GM23338 (cell line): ENCODE measurements at regions not wholly inside any gene's neighbourhood (a gene's known extent, or its start where the extent isn't known, plus 50 kb on each side); places are given as distances from the start of the nearest gene placed in this dataset.

ENCODE experiments used
- ATAC-seq: fragments of 200-7000 bp; cut with Tn5 transposase; 3 replicates; pipeline ENCODE4 v1.9.1; 2020
- DNase-seq: peaks from one replicate; pipeline ENCODE4 v3.0.0-alpha.2; 2015; ENCODE audit warnings: low spot score
- H2AFZ ChIP-seq: fragments of 200-600 bp; sonication (generic); 2 replicates; pipeline ENCODE4 v1.8.0; 2016; ENCODE audit warnings: antibody characterized with exemption, mild to moderate bottlenecking, moderate library complexity
- H3F3A ChIP-seq: fragments of 200-600 bp; sonication (generic); replicated peaks from 2 replicates; pipeline ENCODE4 v1.8.0; 2017; ENCODE audit warnings: antibody characterized with exemption, mixed run types, low read depth
- H3K27ac ChIP-seq: fragments of 200-600 bp; sonication (generic); 2 replicates; pipeline ENCODE4 v1.6.1; 2016; ENCODE audit warnings: low read depth
- H3K27me3 ChIP-seq: fragments of 200-600 bp; sonication (generic); 2 replicates; pipeline ENCODE4 v1.8.0; 2016; ENCODE audit warnings: mild to moderate bottlenecking, mixed run types, moderate library complexity; ENCODE audit not compliant: insufficient read depth
- H3K36me3 ChIP-seq: fragments of 200-600 bp; sonication (generic); 2 replicates; pipeline ENCODE4 v1.8.0; 2016; ENCODE audit warnings: mild to moderate bottlenecking; ENCODE audit not compliant: insufficient read depth
- H3K4me1 ChIP-seq: fragments of 200-600 bp; sonication (generic); 2 replicates; pipeline ENCODE4 v1.8.0; 2016; ENCODE audit warnings: mild to moderate bottlenecking, moderate library complexity; ENCODE audit not compliant: insufficient read depth
- H3K4me2 ChIP-seq: fragments of 200-600 bp; sonication (generic); 2 replicates; pipeline ENCODE4 v1.7.1; 2017; ENCODE audit warnings: mixed run types
- H3K4me3 ChIP-seq: fragments of 200-600 bp; sonication (generic); 2 replicates; pipeline ENCODE4 v1.6.1; 2016; ENCODE audit warnings: mixed run types
- H3K79me2 ChIP-seq: fragments of 200-600 bp; sonication (generic); replicated peaks from 2 replicates; pipeline ENCODE4 v1.8.0; 2017; ENCODE audit warnings: mild to moderate bottlenecking; ENCODE audit not compliant: insufficient read depth
- H3K9me2 ChIP-seq: fragments of 200-600 bp; sonication (generic); 2 replicates; pipeline ENCODE4 v1.8.0; 2017; ENCODE audit not compliant: insufficient read depth
- H4K20me1 ChIP-seq: fragments of 200-600 bp; sonication (generic); replicated peaks from 2 replicates; pipeline ENCODE4 v1.8.0; 2017; ENCODE audit warnings: mild to moderate bottlenecking; ENCODE audit not compliant: insufficient read depth
- H3K27ac Mint-ChIP-seq: 2 replicates; pipeline ENCODE4 v1.8.0; 2020; ENCODE audit warnings: inconsistent platforms, mild to moderate bottlenecking, moderate library complexity, mixed read lengths
- H3K27me3 Mint-ChIP-seq: 3 replicates; pipeline ENCODE4 v1.8.0; 2022; ENCODE audit warnings: low read depth, mild to moderate bottlenecking, moderate library complexity, mixed read lengths, inconsistent platforms; ENCODE audit not compliant: insufficient read depth, poor library complexity
- H3K36me3 Mint-ChIP-seq: 3 replicates; pipeline ENCODE4 v1.8.0; 2021; ENCODE audit warnings: low read depth, mild to moderate bottlenecking, inconsistent platforms, moderate library complexity, mixed read lengths
- H3K4me1 Mint-ChIP-seq: 3 replicates; pipeline ENCODE4 v1.8.0; 2020; ENCODE audit warnings: mild to moderate bottlenecking, inconsistent platforms, mixed read lengths
- H3K4me3 Mint-ChIP-seq: 3 replicates; pipeline ENCODE4 v1.8.0; 2021; ENCODE audit warnings: moderate library complexity, mild to moderate bottlenecking, inconsistent platforms, mixed read lengths
- H3K9me3 Mint-ChIP-seq: 3 replicates; pipeline ENCODE4 v1.8.0; 2020; ENCODE audit warnings: moderate library complexity, mild to moderate bottlenecking, inconsistent platforms, mixed read lengths
- CREB1 ChIP-seq: fragments of 250-450 bp; sonication (Bioruptor Pico); IDR thresholded peaks from 2 replicates; pipeline ENCODE4 v1.5.0; 2020; ENCODE audit warnings: low read depth, mild to moderate bottlenecking, moderate library complexity
- EZH2phosphoT487 ChIP-seq: fragments of 200-600 bp; sonication (generic); IDR thresholded peaks from one replicate; pipeline ENCODE4 v1.8.1; 2018; ENCODE audit warnings: antibody characterized with exemption; ENCODE audit not compliant: unreplicated experiment
- JUNB ChIP-seq: IDR thresholded peaks from one replicate; pipeline ENCODE4 v1.6.1; 2016; ENCODE audit warnings: antibody characterized with exemption; ENCODE audit not compliant: unreplicated experiment
- STAT1 ChIP-seq: IDR thresholded peaks from one replicate; pipeline ENCODE4 v1.6.1; 2016; ENCODE audit warnings: antibody characterized with exemption; ENCODE audit not compliant: unreplicated experiment
- TF ChIP-seq, protein P1 (sequence below): fragments of 250-450 bp; sonication (Bioruptor Pico); IDR thresholded peaks from 2 replicates; pipeline ENCODE4 v1.5.0; 2020; ENCODE audit warnings: mild to moderate bottlenecking, moderate library complexity

DNA sequence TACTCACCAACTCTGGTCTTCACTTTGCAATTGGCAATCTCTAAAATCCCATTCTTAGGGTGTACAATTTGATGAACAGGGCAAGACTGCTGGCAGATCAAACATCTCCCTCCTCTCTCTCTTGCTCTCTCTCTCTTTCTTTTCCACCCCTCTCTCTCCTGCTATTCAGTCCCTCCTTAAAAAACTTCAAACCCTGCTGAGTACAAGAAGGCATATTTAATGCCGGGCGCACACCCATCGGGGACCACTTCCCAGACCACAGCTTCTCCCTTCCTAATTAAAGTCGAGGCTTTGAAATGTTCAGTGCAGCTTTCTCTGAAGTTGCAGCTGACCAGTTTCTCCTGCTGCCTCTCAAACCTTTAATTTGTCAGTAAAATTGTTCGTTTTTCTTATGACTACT lies 185.4 kb upstream of the CDH11 start:
- Histone ChIP-seq H3K4me3 (no peak overlapping the region), H3K79me2 (no peaks in the 10 kb centered on the region; the same call in 1 of the 2 replicates), H3K4me2 (no peak overlapping the region), H3K27me3 (no peaks in the 10 kb centered on the region), H3K27ac (no peak overlapping the region), H4K20me1 (no peaks in the 10 kb centered on the region), H2AFZ (no peak overlapping the region), H3K9me2 (no peaks in the 10 kb centered on the region), H3K4me1 (peaks cover 10% of the 10 kb centered on the region), H3F3A (no peaks in the 10 kb centered on the region), H3K36me3 (no peaks in the 10 kb centered on the region)
- peaks cover 13% of the 10 kb centered on the region for H3K4me1 Mint-ChIP-seq
- no peaks in the 10 kb centered on the region for H3K9me3 Mint-ChIP-seq
- no peaks in the 10 kb centered on the region for H3K36me3 Mint-ChIP-seq
- H3K27me3 Mint-ChIP-seq, result peaks cover 3% of the 10 kb centered on the region
- no peak for ATAC-seq
- no peak overlapping the region for H3K27ac Mint-ChIP-seq
- no peak for TF ChIP-seq EZH2phosphoT487
- no peak for TF ChIP-seq CREB1
- no peak overlapping the region for H3K4me3 Mint-ChIP-seq
- DNase-seq, result no peak

DNA sequence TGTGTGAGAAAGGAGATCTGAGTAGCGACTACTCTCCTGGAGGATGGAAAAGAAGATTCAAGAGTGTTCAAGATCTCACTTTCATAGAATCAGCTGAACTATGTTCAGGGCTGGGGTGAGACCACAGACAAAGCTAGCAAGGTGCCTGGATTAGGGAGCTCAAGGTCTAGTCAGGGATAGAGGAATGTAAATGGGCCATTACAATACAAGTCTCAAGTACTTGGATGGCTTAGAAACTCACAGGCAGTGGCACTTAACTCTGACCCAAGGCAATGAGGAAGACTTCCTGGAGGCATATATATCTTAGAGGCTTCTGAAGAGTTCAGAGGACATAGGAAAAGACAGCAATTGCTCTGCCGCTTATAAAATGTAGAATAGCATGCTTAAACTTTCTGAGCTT lies 184.9 kb upstream of the CDH11 start:
- H3K36me3 ChIP-seq, result no peaks in the 10 kb centered on the region
- peak; percentile 45 for DNase-seq
- H3K4me3 ChIP-seq, result no peak overlapping the region
- Mint-ChIP-seq H3K27me3 (peaks cover 3% of the 10 kb centered on the region), H3K27ac (no peak overlapping the region), H3K4me3 (no peak overlapping the region), H3K9me3 (no peaks in the 10 kb centered on the region), H3K36me3 (no peaks in the 10 kb centered on the region), H3K4me1 (peaks cover 13% of the 10 kb centered on the region)
- H3K27me3 ChIP-seq, result no peaks in the 10 kb centered on the region
- H3K79me2 ChIP-seq, result no peaks in the 10 kb centered on the region; the same call in 1 of the 2 replicates
- ATAC-seq, result peak; percentile 67
- H4K20me1 ChIP-seq, result no peaks in the 10 kb centered on the region
- H3K4me1 ChIP-seq, result peaks cover 10% of the 10 kb centered on the region
- peak overlapping the region; percentile 33 for H3K4me2 ChIP-seq
- TF ChIP-seq STAT1, result no peak
- no peak for TF ChIP-seq EZH2phosphoT487
- TF ChIP-seq, protein P1, sequence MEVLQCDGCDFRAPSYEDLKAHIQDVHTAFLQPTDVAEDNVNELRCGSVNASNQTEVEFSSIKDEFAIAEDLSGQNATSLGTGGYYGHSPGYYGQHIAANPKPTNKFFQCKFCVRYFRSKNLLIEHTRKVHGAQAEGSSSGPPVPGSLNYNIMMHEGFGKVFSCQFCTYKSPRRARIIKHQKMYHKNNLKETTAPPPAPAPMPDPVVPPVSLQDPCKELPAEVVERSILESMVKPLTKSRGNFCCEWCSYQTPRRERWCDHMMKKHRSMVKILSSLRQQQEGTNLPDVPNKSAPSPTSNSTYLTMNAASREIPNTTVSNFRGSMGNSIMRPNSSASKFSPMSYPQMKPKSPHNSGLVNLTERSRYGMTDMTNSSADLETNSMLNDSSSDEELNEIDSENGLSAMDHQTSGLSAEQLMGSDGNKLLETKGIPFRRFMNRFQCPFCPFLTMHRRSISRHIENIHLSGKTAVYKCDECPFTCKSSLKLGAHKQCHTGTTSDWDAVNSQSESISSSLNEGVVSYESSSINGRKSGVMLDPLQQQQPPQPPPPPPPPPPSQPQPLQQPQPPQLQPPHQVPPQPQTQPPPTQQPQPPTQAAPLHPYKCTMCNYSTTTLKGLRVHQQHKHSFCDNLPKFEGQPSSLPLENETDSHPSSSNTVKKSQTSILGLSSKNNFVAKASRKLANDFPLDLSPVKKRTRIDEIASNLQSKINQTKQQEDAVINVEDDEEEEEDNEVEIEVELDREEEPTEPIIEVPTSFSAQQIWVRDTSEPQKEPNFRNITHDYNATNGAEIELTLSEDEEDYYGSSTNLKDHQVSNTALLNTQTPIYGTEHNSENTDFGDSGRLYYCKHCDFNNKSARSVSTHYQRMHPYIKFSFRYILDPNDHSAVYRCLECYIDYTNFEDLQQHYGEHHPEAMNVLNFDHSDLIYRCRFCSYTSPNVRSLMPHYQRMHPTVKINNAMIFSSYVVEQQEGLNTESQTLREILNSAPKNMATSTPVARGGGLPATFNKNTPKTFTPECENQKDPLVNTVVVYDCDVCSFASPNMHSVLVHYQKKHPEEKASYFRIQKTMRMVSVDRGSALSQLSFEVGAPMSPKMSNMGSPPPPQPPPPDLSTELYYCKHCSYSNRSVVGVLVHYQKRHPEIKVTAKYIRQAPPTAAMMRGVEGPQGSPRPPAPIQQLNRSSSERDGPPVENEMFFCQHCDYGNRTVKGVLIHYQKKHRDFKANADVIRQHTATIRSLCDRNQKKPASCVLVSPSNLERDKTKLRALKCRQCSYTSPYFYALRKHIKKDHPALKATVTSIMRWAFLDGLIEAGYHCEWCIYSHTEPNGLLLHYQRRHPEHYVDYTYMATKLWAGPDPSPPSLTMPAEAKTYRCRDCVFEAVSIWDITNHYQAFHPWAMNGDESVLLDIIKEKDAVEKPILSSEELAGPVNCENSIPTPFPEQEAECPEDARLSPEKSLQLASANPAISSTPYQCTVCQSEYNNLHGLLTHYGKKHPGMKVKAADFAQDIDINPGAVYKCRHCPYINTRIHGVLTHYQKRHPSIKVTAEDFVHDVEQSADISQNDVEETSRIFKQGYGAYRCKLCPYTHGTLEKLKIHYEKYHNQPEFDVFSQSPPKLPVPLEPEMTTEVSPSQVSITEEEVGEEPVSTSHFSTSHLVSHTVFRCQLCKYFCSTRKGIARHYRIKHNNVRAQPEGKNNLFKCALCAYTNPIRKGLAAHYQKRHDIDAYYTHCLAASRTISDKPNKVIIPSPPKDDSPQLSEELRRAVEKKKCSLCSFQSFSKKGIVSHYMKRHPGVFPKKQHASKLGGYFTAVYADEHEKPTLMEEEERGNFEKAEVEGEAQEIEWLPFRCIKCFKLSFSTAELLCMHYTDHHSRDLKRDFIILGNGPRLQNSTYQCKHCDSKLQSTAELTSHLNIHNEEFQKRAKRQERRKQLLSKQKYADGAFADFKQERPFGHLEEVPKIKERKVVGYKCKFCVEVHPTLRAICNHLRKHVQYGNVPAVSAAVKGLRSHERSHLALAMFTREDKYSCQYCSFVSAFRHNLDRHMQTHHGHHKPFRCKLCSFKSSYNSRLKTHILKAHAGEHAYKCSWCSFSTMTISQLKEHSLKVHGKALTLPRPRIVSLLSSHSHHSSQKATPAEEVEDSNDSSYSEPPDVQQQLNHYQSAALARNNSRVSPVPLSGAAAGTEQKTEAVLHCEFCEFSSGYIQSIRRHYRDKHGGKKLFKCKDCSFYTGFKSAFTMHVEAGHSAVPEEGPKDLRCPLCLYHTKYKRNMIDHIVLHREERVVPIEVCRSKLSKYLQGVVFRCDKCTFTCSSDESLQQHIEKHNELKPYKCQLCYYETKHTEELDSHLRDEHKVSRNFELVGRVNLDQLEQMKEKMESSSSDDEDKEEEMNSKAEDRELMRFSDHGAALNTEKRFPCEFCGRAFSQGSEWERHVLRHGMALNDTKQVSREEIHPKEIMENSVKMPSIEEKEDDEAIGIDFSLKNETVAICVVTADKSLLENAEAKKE (CRISPR knock-in tag), result peak; percentile 27; the same call in 1 of the 2 replicates
- no peak for TF ChIP-seq JUNB
- H3F3A ChIP-seq, result no peaks in the 10 kb centered on the region
- H3K27ac ChIP-seq, result no peak overlapping the region
- no peaks in the 10 kb centered on the region for H3K9me2 ChIP-seq
- no peak overlapping the region for H2AFZ ChIP-seq
